ENCODE measurements at regions not wholly inside any gene's neighbourhood (a gene's known extent, or its start where the extent isn't known, plus 50 kb on each side); places are given as distances from the start of the nearest gene placed in this dataset.
"Not testable (repeated sequence)": the region's sequence is repeated elsewhere in the genome, so short reads cannot be mapped to it uniquely, and the experiment has no call there.

DNA sequence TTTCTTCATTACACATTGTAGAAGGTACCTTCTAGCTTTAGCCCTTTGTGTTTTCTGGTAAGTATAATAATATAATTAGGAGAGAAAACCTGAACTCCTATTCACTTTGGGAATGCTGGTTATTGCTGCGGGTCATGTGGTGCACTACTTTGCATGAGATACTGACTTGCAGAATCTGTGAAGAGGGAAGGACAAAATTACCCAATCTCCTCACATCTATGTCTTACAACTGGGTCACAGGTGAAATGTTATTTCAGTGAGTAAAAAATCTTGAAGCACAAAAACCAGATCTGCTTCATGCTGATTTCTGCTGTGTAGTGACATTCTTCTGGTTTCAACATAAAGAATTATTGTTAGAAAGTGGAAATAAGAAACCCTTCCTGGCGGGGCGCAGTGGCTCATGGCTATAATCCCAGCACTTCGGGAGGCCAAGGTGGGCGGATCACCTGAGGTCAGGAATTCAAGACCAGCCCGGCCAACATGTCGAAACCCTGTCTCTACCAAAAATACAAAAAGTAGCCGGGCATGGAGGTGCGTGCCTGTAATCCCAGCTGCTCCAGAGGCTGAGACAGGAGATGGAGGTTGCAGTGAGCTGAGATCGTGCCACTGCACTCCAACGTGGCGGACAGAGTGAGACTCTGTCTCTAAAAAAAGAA, 211.0 kb upstream of the REG3G start:
- TF ChIP-seq, protein P1, sequence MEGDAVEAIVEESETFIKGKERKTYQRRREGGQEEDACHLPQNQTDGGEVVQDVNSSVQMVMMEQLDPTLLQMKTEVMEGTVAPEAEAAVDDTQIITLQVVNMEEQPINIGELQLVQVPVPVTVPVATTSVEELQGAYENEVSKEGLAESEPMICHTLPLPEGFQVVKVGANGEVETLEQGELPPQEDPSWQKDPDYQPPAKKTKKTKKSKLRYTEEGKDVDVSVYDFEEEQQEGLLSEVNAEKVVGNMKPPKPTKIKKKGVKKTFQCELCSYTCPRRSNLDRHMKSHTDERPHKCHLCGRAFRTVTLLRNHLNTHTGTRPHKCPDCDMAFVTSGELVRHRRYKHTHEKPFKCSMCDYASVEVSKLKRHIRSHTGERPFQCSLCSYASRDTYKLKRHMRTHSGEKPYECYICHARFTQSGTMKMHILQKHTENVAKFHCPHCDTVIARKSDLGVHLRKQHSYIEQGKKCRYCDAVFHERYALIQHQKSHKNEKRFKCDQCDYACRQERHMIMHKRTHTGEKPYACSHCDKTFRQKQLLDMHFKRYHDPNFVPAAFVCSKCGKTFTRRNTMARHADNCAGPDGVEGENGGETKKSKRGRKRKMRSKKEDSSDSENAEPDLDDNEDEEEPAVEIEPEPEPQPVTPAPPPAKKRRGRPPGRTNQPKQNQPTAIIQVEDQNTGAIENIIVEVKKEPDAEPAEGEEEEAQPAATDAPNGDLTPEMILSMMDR (IDR thresholded peaks at IDR 0.05; ENCODE audit: extremely low read depth, low read depth, low read length): no peak
- DNase-seq (ENCODE audit: insufficient read length, low spot score, missing footprints): no peak

DNA sequence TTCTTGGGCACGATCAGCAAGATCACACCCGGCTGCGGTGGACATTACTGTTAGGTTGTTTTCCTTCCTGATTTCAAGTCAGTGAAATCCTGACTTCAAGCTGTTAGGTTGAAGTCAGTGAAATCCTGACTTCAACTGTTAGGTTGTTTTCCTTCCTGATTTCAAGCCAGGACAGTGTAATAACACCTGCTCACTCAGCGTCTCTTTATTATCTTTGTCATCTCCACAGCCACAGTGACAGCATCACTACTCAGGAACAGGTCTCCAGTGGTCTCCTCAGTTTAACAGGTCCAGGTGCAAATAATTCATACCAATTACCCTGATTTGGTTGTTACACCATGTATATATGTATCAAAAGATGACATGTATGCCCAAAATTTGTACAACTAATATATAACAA, 208.1 kb upstream of the REG3G start:
- H3K4me1 ChIP-seq (ENCODE audit: insufficient read depth, low read length): no peaks in the 10 kb centered on the region
- no peak overlapping the region for H3K27ac ChIP-seq (ENCODE audit: low read depth, low read length)
- no peaks in the 10 kb centered on the region for H4K20me1 ChIP-seq (ENCODE audit: insufficient read depth, low read length)
- H3K27me3 ChIP-seq (ENCODE audit: insufficient read depth, low read length): no peaks in the 10 kb centered on the region
- TF ChIP-seq, protein P1 (IDR thresholded peaks at IDR 0.05; ENCODE audit: extremely low read depth, low read depth, low read length): no peak
- no peak overlapping the region for H3K4me2 ChIP-seq (ENCODE audit: insufficient read depth, low read length)
- H3K4me3 ChIP-seq (ENCODE audit: insufficient read depth, low read length): no peak overlapping the region
- H3K79me2 ChIP-seq (ENCODE audit: insufficient read depth, low read length): no peaks in the 10 kb centered on the region
- no peak overlapping the region for H2AFZ ChIP-seq (ENCODE audit: low read length)
- no peaks in the 10 kb centered on the region for H3K36me3 ChIP-seq (ENCODE audit: insufficient read depth, low read length)
- H3K9me3 ChIP-seq (ENCODE audit: low read depth, low read length): no peaks in the 10 kb centered on the region
- no peak for DNase-seq (ENCODE audit: insufficient read length, low spot score, missing footprints)

More for the DNA sequence above, 211.0 kb upstream of the REG3G start:
- no peaks in the 10 kb centered on the region for H3K4me1 ChIP-seq (ENCODE audit: insufficient read depth, low read length)
- H3K9me3 ChIP-seq (ENCODE audit: low read depth, low read length): no peaks in the 10 kb centered on the region
- H2AFZ ChIP-seq (ENCODE audit: low read length): no peak overlapping the region
- no peak overlapping the region for H3K4me2 ChIP-seq (ENCODE audit: insufficient read depth, low read length)
- no peaks in the 10 kb centered on the region for H3K36me3 ChIP-seq (ENCODE audit: insufficient read depth, low read length)
- H3K79me2 ChIP-seq (ENCODE audit: insufficient read depth, low read length): no peaks in the 10 kb centered on the region
- H3K27ac ChIP-seq (ENCODE audit: low read depth, low read length): no peak overlapping the region
- no peaks in the 10 kb centered on the region for H3K27me3 ChIP-seq (ENCODE audit: insufficient read depth, low read length)
- H3K4me3 ChIP-seq (ENCODE audit: insufficient read depth, low read length): no peak overlapping the region
- H4K20me1 ChIP-seq (ENCODE audit: insufficient read depth, low read length): no peaks in the 10 kb centered on the region

DNA sequence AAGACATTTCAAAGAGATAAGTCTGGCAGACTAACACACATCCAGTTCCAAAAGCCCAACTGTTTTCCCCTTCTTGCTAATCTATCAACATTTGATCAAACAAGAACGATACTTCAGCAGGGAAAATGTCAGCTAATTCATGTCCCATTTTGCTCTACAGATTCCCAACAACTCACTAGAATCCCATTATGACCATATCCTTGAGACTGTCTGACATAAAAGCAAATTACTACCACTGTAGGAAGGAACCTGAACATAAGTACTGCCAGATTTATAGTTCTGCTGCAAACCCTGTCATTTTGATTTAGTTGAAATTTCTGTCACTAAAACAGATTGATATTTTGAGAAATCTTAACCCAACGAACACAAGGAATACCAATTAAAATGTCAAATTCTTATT, 193.0 kb upstream of the REG3G start:
- DNase-seq (ENCODE audit: insufficient read length, low spot score, missing footprints): no peak
- Histone ChIP-seq H3K79me2 (ENCODE audit: insufficient read depth, low read length) (no peaks in the 10 kb centered on the region), H3K4me3 (ENCODE audit: insufficient read depth, low read length) (no peak overlapping the region), H3K27ac (ENCODE audit: low read depth, low read length) (no peak overlapping the region), H3K27me3 (ENCODE audit: insufficient read depth, low read length) (no peaks in the 10 kb centered on the region), H3K9me3 (ENCODE audit: low read depth, low read length) (no peaks in the 10 kb centered on the region), H3K4me2 (ENCODE audit: insufficient read depth, low read length) (no peak overlapping the region), H3K36me3 (ENCODE audit: insufficient read depth, low read length) (no peaks in the 10 kb centered on the region), H3K4me1 (ENCODE audit: insufficient read depth, low read length) (no peaks in the 10 kb centered on the region), H4K20me1 (ENCODE audit: insufficient read depth, low read length) (no peaks in the 10 kb centered on the region), H2AFZ (ENCODE audit: low read length) (no peak overlapping the region)
- TF ChIP-seq, protein P1 (IDR thresholded peaks at IDR 0.05; ENCODE audit: extremely low read depth, low read depth, low read length): no peak

DNA sequence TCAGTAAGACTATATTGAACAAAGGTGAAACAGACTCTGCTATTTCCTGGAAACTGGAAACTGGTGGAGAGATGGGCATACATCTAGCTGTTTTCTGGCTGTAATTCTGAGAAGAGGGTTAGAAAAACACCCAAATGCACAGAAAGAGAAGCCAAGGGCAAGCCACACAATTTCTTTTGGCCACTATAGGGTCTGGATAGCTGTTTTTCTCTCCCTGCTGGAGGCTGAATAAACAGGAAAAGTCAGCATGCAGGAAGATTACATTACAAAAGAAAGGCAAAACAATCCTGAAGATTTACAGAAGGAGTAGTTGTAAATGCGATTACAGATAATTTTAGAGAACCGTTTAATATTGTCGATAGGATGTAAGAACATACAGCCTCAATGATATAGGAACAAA, 186.2 kb upstream of the REG3G start:
- Histone ChIP-seq H3K27ac (ENCODE audit: low read depth, low read length) (no peak overlapping the region), H2AFZ (ENCODE audit: low read length) (no peak overlapping the region), H4K20me1 (ENCODE audit: insufficient read depth, low read length) (no peaks in the 10 kb centered on the region), H3K4me1 (ENCODE audit: insufficient read depth, low read length) (no peaks in the 10 kb centered on the region), H3K4me2 (ENCODE audit: insufficient read depth, low read length) (no peak overlapping the region), H3K79me2 (ENCODE audit: insufficient read depth, low read length) (no peaks in the 10 kb centered on the region), H3K9me3 (ENCODE audit: low read depth, low read length) (peaks cover 2% of the 10 kb centered on the region), H3K27me3 (ENCODE audit: insufficient read depth, low read length) (no peaks in the 10 kb centered on the region), H3K36me3 (ENCODE audit: insufficient read depth, low read length) (no peaks in the 10 kb centered on the region), H3K4me3 (ENCODE audit: insufficient read depth, low read length) (no peak overlapping the region)
- TF ChIP-seq, protein P1 (IDR thresholded peaks at IDR 0.05; ENCODE audit: extremely low read depth, low read depth, low read length): no peak
- no peak for DNase-seq (ENCODE audit: insufficient read length, low spot score, missing footprints)

DNA sequence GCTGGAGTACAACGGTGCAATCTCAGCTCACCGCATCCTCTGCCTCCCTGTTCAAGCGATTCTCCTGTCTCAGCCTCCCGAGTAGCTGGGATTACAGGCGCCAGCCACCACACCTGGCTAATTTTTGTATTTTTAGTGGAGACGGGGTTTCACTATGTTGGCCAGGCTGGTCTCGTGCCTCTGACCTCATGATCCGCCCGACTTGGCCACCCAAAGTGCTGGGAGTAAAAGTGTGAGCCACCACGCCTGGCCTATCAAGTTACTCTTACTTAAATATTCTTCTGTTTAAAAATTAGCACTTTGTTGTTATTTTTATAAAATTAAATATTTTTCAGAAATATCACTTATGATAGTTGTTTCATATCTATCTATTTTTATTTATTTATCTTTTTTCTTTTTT, 185.2 kb upstream of the REG3G start:
- H4K20me1 ChIP-seq (ENCODE audit: insufficient read depth, low read length); H3K4me2 ChIP-seq (ENCODE audit: insufficient read depth, low read length); H2AFZ ChIP-seq (ENCODE audit: low read length); H3K4me1 ChIP-seq (ENCODE audit: insufficient read depth, low read length); DNase-seq (ENCODE audit: insufficient read length, low spot score, missing footprints); H3K9me3 ChIP-seq (ENCODE audit: low read depth, low read length); H3K36me3 ChIP-seq (ENCODE audit: insufficient read depth, low read length); H3K27ac ChIP-seq (ENCODE audit: low read depth, low read length); H3K27me3 ChIP-seq (ENCODE audit: insufficient read depth, low read length); H3K79me2 ChIP-seq (ENCODE audit: insufficient read depth, low read length); H3K4me3 ChIP-seq (ENCODE audit: insufficient read depth, low read length): not testable (repeated sequence)
